Activated CD4-positive, alpha-beta memory T cell treated with anti-CD3 and anti-CD28 coated beads, Interleukin-2, amount 10 ng/mL, durations not matched to agents 7 days and 5 days (primary cell): ENCODE measurements at regions not wholly inside any gene's neighbourhood (a gene's known extent, or its start where the extent isn't known, plus 50 kb on each side); places are given as distances from the start of the nearest gene placed in this dataset.

Experiments used
- CTCF ChIA-PET: fragments of 350-600 bp; sonication (Branson Sonifier 250); formaldehyde crosslinking; loops from one replicate; lab custom pipeline; 2021; ENCODE audit warnings: antibody characterized with exemption, inconsistent platforms; lab: Charles Lee
- POLR2A ChIA-PET: fragments of 350-600 bp; sonication (Branson Sonifier 250); formaldehyde crosslinking; loops from one replicate; lab custom pipeline; 2021; ENCODE audit warnings: antibody characterized with exemption; lab: Charles Lee
- DNase-seq: peaks from one replicate; pipeline ENCODE4 v3.0.0-alpha.2; 2020
- H3K27ac Mint-ChIP-seq: one replicate; pipeline ENCODE4 v1.8.0; 2021; ENCODE audit warnings: mild to moderate bottlenecking, mixed read lengths
- H3K27me3 Mint-ChIP-seq: one replicate; pipeline ENCODE4 v1.8.0; 2021; ENCODE audit warnings: mixed read lengths
- H3K36me3 Mint-ChIP-seq: one replicate; pipeline ENCODE4 v1.8.0; 2021; ENCODE audit warnings: low read depth, mixed read lengths
- H3K4me1 Mint-ChIP-seq: one replicate; pipeline ENCODE4 v1.8.0; 2021; ENCODE audit warnings: mixed read lengths
- H3K4me3 Mint-ChIP-seq: one replicate; pipeline ENCODE4 v1.8.0; 2021; ENCODE audit warnings: mild to moderate bottlenecking, mixed read lengths
- H3K9me3 Mint-ChIP-seq: one replicate; pipeline ENCODE4 v1.8.0; 2021; ENCODE audit warnings: mixed read lengths

DNA sequence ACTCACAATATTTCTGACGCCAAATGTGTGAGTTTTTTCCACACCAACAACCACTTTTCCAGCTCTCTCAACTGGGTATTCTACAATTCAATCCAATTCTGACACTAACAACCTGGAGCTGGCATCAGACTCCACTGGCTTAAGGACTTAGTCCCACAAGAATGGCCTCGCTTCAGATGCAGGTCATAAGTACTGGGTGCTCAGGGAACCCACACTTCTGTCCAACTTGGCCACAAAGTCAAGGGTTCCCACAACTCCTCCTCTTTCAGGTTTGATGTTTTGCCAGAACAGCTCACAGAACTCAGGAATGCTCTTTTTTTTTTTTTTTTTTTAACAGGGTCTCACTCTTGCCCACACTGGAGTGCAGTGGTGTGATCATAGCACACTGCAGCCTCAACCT, 56.1 kb upstream of the TMC5 start:
- no peak for DNase-seq
- Mint-ChIP-seq H3K9me3 (no peaks in the 10 kb centered on the region), H3K4me3 (no peak overlapping the region), H3K4me1 (no peaks in the 10 kb centered on the region), H3K27ac (no peak overlapping the region), H3K36me3 (no peaks in the 10 kb centered on the region), H3K27me3 (no peaks in the 10 kb centered on the region)
- POLR2A ChIA-PET: no interaction called here
- CTCF ChIA-PET: interaction anchor here (0.8 kb wide), 1 partner anchor 19 kb away, joined by 4 read pairs; no protein-coding TSS in a partner anchor

DNA sequence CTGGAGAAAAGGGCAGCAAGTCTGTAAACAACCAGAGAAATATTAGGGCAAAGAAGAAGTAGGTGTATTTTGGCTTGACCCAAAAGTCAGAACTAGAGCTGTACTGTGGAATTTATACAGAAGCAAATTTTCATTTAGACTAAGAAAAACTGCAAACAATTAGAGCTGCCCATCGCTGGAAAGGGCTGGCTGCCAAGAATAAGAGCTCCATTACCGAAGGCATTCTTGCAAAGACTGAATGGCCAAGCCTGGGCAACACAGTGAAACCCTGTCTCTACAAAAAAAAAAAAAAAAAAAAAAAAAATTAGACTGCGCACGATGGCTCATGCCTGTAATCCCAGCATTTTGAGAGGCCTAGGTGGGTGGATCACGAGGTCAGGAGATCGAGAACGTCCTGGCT, 53.9 kb upstream of the TMC5 start:
- Mint-ChIP-seq H3K27me3 (peaks cover 1% of the 10 kb centered on the region), H3K36me3 (no peaks in the 10 kb centered on the region), H3K4me3 (no peak overlapping the region), H3K9me3 (peaks cover 5% of the 10 kb centered on the region), H3K27ac (no peak overlapping the region), H3K4me1 (no peaks in the 10 kb centered on the region)
- ChIA-PET POLR2A (no interaction called here), CTCF (interaction anchor here (0.7 kb wide), 1 partner anchor 277 kb away, joined by 6 read pairs; no protein-coding TSS in a partner anchor)
- DNase-seq: no peak

DNA sequence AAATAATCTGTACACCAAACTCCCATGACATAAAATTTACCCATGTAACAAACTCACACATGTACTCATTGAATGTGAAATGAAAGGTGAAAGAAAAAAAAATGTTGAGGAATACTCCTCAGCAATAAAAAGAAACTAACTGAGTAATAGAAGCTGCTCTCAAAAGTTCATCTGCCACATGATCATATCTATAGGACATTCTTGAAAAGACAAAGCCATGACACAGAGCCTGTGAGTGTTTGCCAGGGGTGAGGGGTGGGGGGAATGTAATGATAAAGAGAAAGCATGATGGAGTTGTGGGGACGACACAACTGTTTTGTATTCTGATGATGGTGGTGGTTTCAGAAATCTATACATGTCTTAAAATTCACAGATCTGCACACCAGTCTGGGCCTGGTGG, 52.2 kb upstream of the TMC5 start:
- Mint-ChIP-seq H3K27ac (no peak overlapping the region), H3K36me3 (no peaks in the 10 kb centered on the region), H3K4me1 (no peaks in the 10 kb centered on the region), H3K4me3 (no peak overlapping the region), H3K9me3 (peaks cover 5% of the 10 kb centered on the region), H3K27me3 (peaks cover 4% of the 10 kb centered on the region)
- no peak for DNase-seq
- ChIA-PET POLR2A (no interaction called here), CTCF (interaction anchor here (0.7 kb wide), 1 partner anchor 42 kb away, joined by 3 read pairs; no protein-coding TSS in a partner anchor)

DNA sequence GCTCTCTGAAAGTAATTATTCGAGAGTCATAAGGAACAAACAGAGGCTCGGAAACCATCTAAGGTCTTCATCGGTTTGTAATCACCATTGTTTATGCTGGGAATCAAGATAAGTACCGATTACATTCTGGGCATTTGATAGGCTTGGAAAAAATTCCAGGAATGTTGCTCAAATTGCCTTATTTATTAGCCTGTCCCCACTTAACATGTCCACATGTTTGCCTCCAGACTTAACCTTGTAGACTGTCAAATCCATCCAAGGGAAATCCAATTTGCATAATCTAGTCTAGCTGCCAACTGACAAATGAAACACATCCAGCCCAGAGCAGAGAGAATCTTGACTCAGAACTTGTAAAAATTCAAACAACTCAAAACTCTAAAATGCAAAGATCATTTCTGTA, 51.3 kb upstream of the TMC5 start:
- H3K4me1 Mint-ChIP-seq: no peaks in the 10 kb centered on the region
- H3K27ac Mint-ChIP-seq: no peak overlapping the region
- CTCF ChIA-PET: no interaction called here
- POLR2A ChIA-PET: no interaction called here
- peaks cover 4% of the 10 kb centered on the region for H3K27me3 Mint-ChIP-seq
- no peaks in the 10 kb centered on the region for H3K36me3 Mint-ChIP-seq
- H3K4me3 Mint-ChIP-seq: no peak overlapping the region
- no peak for DNase-seq
- peaks cover 5% of the 10 kb centered on the region for H3K9me3 Mint-ChIP-seq

DNA sequence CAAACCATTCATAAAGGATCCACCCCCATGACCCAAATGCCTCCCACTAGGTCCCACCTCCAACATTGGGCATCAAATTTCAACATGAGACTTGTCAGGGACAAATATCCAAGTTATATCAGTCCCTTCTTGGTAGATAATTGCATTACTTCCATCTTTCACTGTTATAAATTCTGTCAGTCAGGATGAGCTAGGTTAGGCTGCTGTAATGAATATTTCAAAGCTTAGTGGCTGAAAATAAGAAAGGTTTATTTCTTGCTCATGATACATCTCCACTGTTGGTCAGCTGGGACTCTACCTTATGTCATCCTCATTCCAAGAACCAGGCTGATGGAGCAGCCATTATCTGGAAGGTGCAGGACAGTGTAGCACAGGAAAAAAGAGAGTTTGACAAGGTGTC, 50.3 kb upstream of the TMC5 start:
- H3K36me3 Mint-ChIP-seq: no peaks in the 10 kb centered on the region
- H3K9me3 Mint-ChIP-seq: peaks cover 5% of the 10 kb centered on the region
- peaks cover 4% of the 10 kb centered on the region for H3K27me3 Mint-ChIP-seq
- H3K4me3 Mint-ChIP-seq: no peak overlapping the region
- H3K4me1 Mint-ChIP-seq: no peaks in the 10 kb centered on the region
- ChIA-PET POLR2A (no interaction called here), CTCF (no interaction called here)
- H3K27ac Mint-ChIP-seq: no peak overlapping the region
- DNase-seq: no peak
